ENCODE measurements at regions not wholly inside any gene's neighbourhood (a gene's known extent, or its start where the extent isn't known, plus 50 kb on each side); places are given as distances from the start of the nearest gene placed in this dataset.

GRCh38 chr2:184256611-184257010, 341.7 kb upstream of the ZNF804A start:
- Histone ChIP-seq H3K36me3 (ENCODE audit: insufficient read depth) (no peaks in the 10 kb centered on the region), H4K20me1 (replicated peaks; ENCODE audit: insufficient read depth) (no peaks in the 10 kb centered on the region), H3K9me2 (ENCODE audit: insufficient read depth) (no peaks in the 10 kb centered on the region), H3K27me3 (ENCODE audit: insufficient read depth) (no peaks in the 10 kb centered on the region), H3K4me2 (no peak overlapping the region), H3K27ac (ENCODE audit: low read depth) (no peak overlapping the region), H3K4me1 (ENCODE audit: insufficient read depth) (no peaks in the 10 kb centered on the region), H2AFZ (no peak overlapping the region), H3K4me3 (no peak overlapping the region), H3K79me2 (replicated peaks; ENCODE audit: insufficient read depth) (no peaks in the 10 kb centered on the region), H3F3A (replicated peaks; ENCODE audit: low read depth) (no peaks in the 10 kb centered on the region)
- Mint-ChIP-seq H3K9me3 (no peaks in the 10 kb centered on the region), H3K4me3 (no peak overlapping the region), H3K4me1 (no peaks in the 10 kb centered on the region), H3K36me3 (ENCODE audit: low read depth) (no peaks in the 10 kb centered on the region), H3K27ac (no peak overlapping the region), H3K27me3 (ENCODE audit: insufficient read depth, low read depth, poor library complexity) (no peaks in the 10 kb centered on the region)
- no peak for DNase-seq (ENCODE audit: low spot score)
- no peak for ATAC-seq
- no peak for TF ChIP-seq EZH2 (IDR thresholded peaks at IDR 0.05; ENCODE audit: low read depth, unreplicated experiment)
- TF ChIP-seq REST (IDR thresholded peaks at IDR 0.05; ENCODE audit: unreplicated experiment) = no peak
- TF ChIP-seq JUNB (IDR thresholded peaks at IDR 0.05; ENCODE audit: unreplicated experiment) = no peak
- no peak for TF ChIP-seq ZNF462 (CRISPR knock-in tag; IDR thresholded peaks at IDR 0.05)
- TF ChIP-seq EZH2phosphoT487 (IDR thresholded peaks at IDR 0.05; ENCODE audit: unreplicated experiment) = no peak
- no peak for TF ChIP-seq CREB1 (CRISPR knock-in tag; IDR thresholded peaks at IDR 0.05; ENCODE audit: low read depth)
- TF ChIP-seq ZNF331 (CRISPR knock-in tag; IDR thresholded peaks at IDR 0.05; ENCODE audit: low read depth) = no peak
- TF ChIP-seq CTCF (conservative IDR thresholded peaks at IDR 0.05; ENCODE audit: low read depth in 2 of 2) = no peak
- TF ChIP-seq STAT1 (IDR thresholded peaks at IDR 0.05; ENCODE audit: unreplicated experiment) = no peak
- no peak for TF ChIP-seq NANOG (IDR thresholded peaks at IDR 0.05; ENCODE audit: borderline replicate concordance)
- TF ChIP-seq ETS1 (IDR thresholded peaks at IDR 0.05) = no peak

Data from GM23338 (cell line).